ENCODE measurements at regions not wholly inside any gene's neighbourhood (a gene's known extent, or its start where the extent isn't known, plus 50 kb on each side); places are given as distances from the start of the nearest gene placed in this dataset.
"Not testable (repeated sequence)": the region's sequence is repeated elsewhere in the genome, so short reads cannot be mapped to it uniquely, and the experiment has no call there.

- no peaks in the 10 kb centered on the region for H3K27me3 ChIP-seq (replicated peaks)
- H3K36me3 ChIP-seq (replicated peaks): no peaks in the 10 kb centered on the region
- in situ Hi-C loops (cut with HindIII; ENCODE audit: low pct_ligation_motif_present, low sequenced_read_pairs): no loop called here
- TF ChIP-seq CTCF (IDR thresholded peaks at IDR 0.05; ENCODE audit: low read depth, low read length, missing control alignments): no peak
- no peak overlapping the region for H3K4me3 ChIP-seq (ENCODE audit: low read depth, low read length)
- no peak overlapping the region for H3K27ac ChIP-seq
- DNase-seq: no peak
These were observed 633.2 kb upstream of the ACTRT1 start for GRCh38 chrX:128685387-128685786.

DNA sequence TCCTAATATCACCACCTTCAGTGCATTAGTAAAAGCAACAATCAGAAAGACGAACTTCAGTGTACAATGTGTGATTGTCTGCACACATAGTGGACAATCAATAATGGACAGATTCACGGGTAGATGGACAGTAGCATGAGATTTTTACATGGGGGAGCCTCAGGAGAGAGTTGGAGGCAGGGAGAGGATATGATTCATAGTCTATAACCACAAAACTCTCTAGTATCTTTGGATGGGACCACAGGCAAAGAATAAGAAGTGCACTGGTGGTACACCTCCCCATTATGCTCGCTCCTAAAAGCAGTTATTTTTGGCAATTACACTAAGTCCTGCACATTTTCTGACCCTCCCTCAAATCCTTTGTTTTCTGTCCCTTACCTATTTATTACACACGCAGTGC lies 624.4 kb upstream of the ACTRT1 start:
- H3K4me3 ChIP-seq (ENCODE audit: low read depth, low read length): no peak overlapping the region
- in situ Hi-C loops (cut with HindIII; ENCODE audit: low pct_ligation_motif_present, low sequenced_read_pairs): no loop called here
- no peak for DNase-seq
- H3K27me3 ChIP-seq (replicated peaks): no peaks in the 10 kb centered on the region
- TF ChIP-seq CTCF (IDR thresholded peaks at IDR 0.05; ENCODE audit: low read depth, low read length, missing control alignments): no peak
- H3K27ac ChIP-seq: no peak overlapping the region
- H3K36me3 ChIP-seq (replicated peaks): no peaks in the 10 kb centered on the region

DNA sequence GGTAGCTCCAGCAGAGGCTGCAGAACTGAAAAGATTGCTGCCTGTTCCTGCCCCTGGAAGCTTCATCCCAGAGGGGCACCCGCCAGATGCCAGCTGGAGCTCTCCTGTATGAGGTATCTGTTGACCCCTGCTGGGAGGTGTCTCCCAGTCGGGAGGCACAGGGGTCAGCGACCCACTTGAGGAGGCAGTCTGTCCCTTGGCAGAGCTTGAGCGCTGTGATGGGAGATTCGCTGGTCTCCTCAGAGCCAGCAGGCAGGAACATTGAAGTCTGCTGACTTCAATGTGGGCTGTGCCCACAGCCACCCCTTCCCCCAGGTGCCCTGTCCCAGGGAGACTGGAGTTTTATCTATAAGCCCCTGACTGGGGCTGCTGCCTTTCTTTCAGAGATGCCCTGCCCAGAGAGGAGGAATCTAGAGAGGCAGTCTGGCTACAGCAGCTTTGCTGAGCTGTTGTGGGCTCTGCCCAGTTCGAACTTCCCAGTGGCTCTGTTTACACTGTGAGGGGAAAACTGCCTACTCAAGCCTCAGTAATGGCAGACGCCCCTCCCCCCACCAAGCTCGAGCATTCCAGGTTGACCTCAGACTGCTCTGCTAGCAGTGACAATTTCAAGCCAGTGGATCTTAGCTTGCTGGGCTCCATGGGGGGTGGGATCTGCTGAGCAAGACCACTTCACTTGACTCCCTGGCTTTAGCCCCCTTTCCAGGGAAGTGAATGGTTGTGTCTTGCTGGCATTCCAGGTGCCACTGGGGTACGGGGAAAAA lies 622.3 kb upstream of the ACTRT1 start:
- H3K27ac ChIP-seq; H3K4me3 ChIP-seq (ENCODE audit: low read depth, low read length); H3K36me3 ChIP-seq (replicated peaks); DNase-seq; in situ Hi-C loops (cut with HindIII; ENCODE audit: low pct_ligation_motif_present, low sequenced_read_pairs); H3K27me3 ChIP-seq (replicated peaks): not testable (repeated sequence)

- TF ChIP-seq CTCF (IDR thresholded peaks at IDR 0.05; ENCODE audit: low read depth, low read length, missing control alignments): no peak
- no peak overlapping the region for H3K4me3 ChIP-seq (ENCODE audit: low read depth, low read length)
- H3K27me3 ChIP-seq (replicated peaks): no peaks in the 10 kb centered on the region
- H3K27ac ChIP-seq: no peak overlapping the region
- in situ Hi-C loops (cut with HindIII; ENCODE audit: low pct_ligation_motif_present, low sequenced_read_pairs): no loop called here
- no peaks in the 10 kb centered on the region for H3K36me3 ChIP-seq (replicated peaks)
- no peak for DNase-seq
These were observed 612.0 kb upstream of the ACTRT1 start for GRCh38 chrX:128664211-128664610.

GRCh38 chrX:128653524-128654060 lies 601.4 kb upstream of the ACTRT1 start:
- Histone ChIP-seq H3K36me3 (replicated peaks) (no peaks in the 10 kb centered on the region), H3K27ac (no peak overlapping the region), H3K4me3 (ENCODE audit: low read depth, low read length) (no peak overlapping the region), H3K27me3 (replicated peaks) (no peaks in the 10 kb centered on the region)
- no peak for TF ChIP-seq CTCF (IDR thresholded peaks at IDR 0.05; ENCODE audit: low read depth, low read length, missing control alignments)
- in situ Hi-C loops (cut with HindIII; ENCODE audit: low pct_ligation_motif_present, low sequenced_read_pairs): no loop called here
- no peak for DNase-seq

GRCh38 chrX:128650326-128650725 lies 598.1 kb upstream of the ACTRT1 start:
- Histone ChIP-seq H3K36me3 (replicated peaks) (no peaks in the 10 kb centered on the region), H3K27me3 (replicated peaks) (no peaks in the 10 kb centered on the region), H3K27ac (no peak overlapping the region), H3K4me3 (ENCODE audit: low read depth, low read length) (no peak overlapping the region)
- no peak for TF ChIP-seq CTCF (IDR thresholded peaks at IDR 0.05; ENCODE audit: low read depth, low read length, missing control alignments)
- in situ Hi-C loops (cut with HindIII; ENCODE audit: low pct_ligation_motif_present, low sequenced_read_pairs): no loop called here
- no peak for DNase-seq
